ENCODE measurements at regions not wholly inside any gene's neighbourhood (a gene's known extent, or its start where the extent isn't known, plus 50 kb on each side); places are given as distances from the start of the nearest gene placed in this dataset.

- no peak for DNase-seq (ENCODE audit: low read depth in 1 of 2, low spot score in 1 of 2)
Measured at GRCh38 chr5:174159327-174160114, 114.0 kb downstream of the NSG2 start.

GRCh38 chr5:174165406-174165805 is 119.9 kb downstream of the NSG2 start:
- DNase-seq (ENCODE audit: low read depth in 1 of 2, low spot score in 1 of 2): no peak

- DNase-seq (ENCODE audit: low read depth in 1 of 2, low spot score in 1 of 2): no peak
Measured at GRCh38 chr5:174166231-174167079, 120.9 kb downstream of the NSG2 start.

- DNase-seq (ENCODE audit: low read depth in 1 of 2, low spot score in 1 of 2): no peak
Measured at GRCh38 chr5:174167080-174167910, 121.8 kb downstream of the NSG2 start.

GRCh38 chr5:174172152-174172551 is 126.6 kb downstream of the NSG2 start:
- DNase-seq (ENCODE audit: low read depth in 1 of 2, low spot score in 1 of 2): no peak

GRCh38 chr5:174172566-174172965 is 127.1 kb downstream of the NSG2 start:
- no peak for DNase-seq (ENCODE audit: low read depth in 1 of 2, low spot score in 1 of 2)

- no peak for DNase-seq (ENCODE audit: low read depth in 1 of 2, low spot score in 1 of 2)
Measured at GRCh38 chr5:174173766-174174165, 128.3 kb downstream of the NSG2 start.

GRCh38 chr5:174175716-174176268 is 130.3 kb downstream of the NSG2 start:
- no peak for DNase-seq (ENCODE audit: low read depth in 1 of 2, low spot score in 1 of 2)

GRCh38 chr5:174176511-174176910 is 131.0 kb downstream of the NSG2 start:
- no peak for DNase-seq (ENCODE audit: low read depth in 1 of 2, low spot score in 1 of 2)

- DNase-seq (ENCODE audit: low read depth in 1 of 2, low spot score in 1 of 2): no peak
Measured at GRCh38 chr5:174177531-174177930, 132.0 kb downstream of the NSG2 start.

GRCh38 chr5:174177976-174178605 is 132.6 kb downstream of the NSG2 start:
- no peak for DNase-seq (ENCODE audit: low read depth in 1 of 2, low spot score in 1 of 2)

- no peak for DNase-seq (ENCODE audit: low read depth in 1 of 2, low spot score in 1 of 2)
Measured at GRCh38 chr5:174180639-174181038, 135.1 kb downstream of the NSG2 start.

GRCh38 chr5:174182111-174182510 is 136.6 kb downstream of the NSG2 start:
- DNase-seq (ENCODE audit: low read depth in 1 of 2, low spot score in 1 of 2): no peak

- no peak for DNase-seq (ENCODE audit: low read depth in 1 of 2, low spot score in 1 of 2)
Measured at GRCh38 chr5:174183701-174184100, 138.2 kb downstream of the NSG2 start.

- DNase-seq (ENCODE audit: low read depth in 1 of 2, low spot score in 1 of 2): no peak
Measured at GRCh38 chr5:174185506-174185905, 140.0 kb downstream of the NSG2 start.

GRCh38 chr5:174186096-174186695 is 140.7 kb downstream of the NSG2 start:
- DNase-seq (ENCODE audit: low read depth in 1 of 2, low spot score in 1 of 2): no peak

- no peak for DNase-seq (ENCODE audit: low read depth in 1 of 2, low spot score in 1 of 2)
Measured at GRCh38 chr5:174187001-174187400, 141.5 kb downstream of the NSG2 start.

- DNase-seq (ENCODE audit: low read depth in 1 of 2, low spot score in 1 of 2): no peak
Measured at GRCh38 chr5:174187481-174187880, 142.0 kb downstream of the NSG2 start.

GRCh38 chr5:174188295-174188694 is 142.8 kb downstream of the NSG2 start:
- DNase-seq (ENCODE audit: low read depth in 1 of 2, low spot score in 1 of 2): no peak

Data from stimulated activated CD4-positive, alpha-beta T cell treated with anti-CD3 and anti-CD28 coated beads, Interleukin-15, amount 100 ng/mL, for 1 hour (primary cell).